PFSK-1 (cell line): ENCODE measurements at regions not wholly inside any gene's neighbourhood (a gene's known extent, or its start where the extent isn't known, plus 50 kb on each side); places are given as distances from the start of the nearest gene placed in this dataset.

Experiments
- FOXP2 ChIP-seq: optimal IDR thresholded peaks from 2 replicates; pipeline ENCODE3; 2011; ENCODE audit warnings: borderline replicate concordance, control low read depth, inconsistent platforms; ENCODE audit not compliant: insufficient read depth; ENCODE audit errors: extremely low read length, extremely low read depth
- POLR2AphosphoS5 ChIP-seq: IDR thresholded peaks from 2 replicates; pipeline ENCODE4 v1.6.1; 2012; ENCODE audit warnings: low read depth, mild to moderate bottlenecking, control low read depth, low read length, moderate library complexity
- REST ChIP-seq, 2 experiments: IDR thresholded peaks; 2 replicates each; pipeline versions ENCODE4 v1.6.1 to v1.8.0; 2011 to 2012; ENCODE audit warnings: low read depth in 2 of 2, low read length in 2 of 2, control low read depth in 1 of 2, inconsistent platforms in 1 of 2, mild to moderate bottlenecking in 1 of 2, moderate library complexity in 1 of 2; ENCODE audit not compliant: insufficient read depth in 1 of 2
- SIN3A ChIP-seq: IDR thresholded peaks from 2 replicates; pipeline ENCODE4 v1.6.1; 2012; ENCODE audit warnings: mild to moderate bottlenecking, low read length, moderate library complexity, borderline replicate concordance; ENCODE audit not compliant: insufficient read depth
- TAF1 ChIP-seq: IDR thresholded peaks from 2 replicates; pipeline ENCODE4 v1.6.1; 2012; ENCODE audit warnings: low read length, control low read depth, borderline replicate concordance; ENCODE audit not compliant: insufficient read depth

- TF ChIP-seq TAF1 = no peak
- TF ChIP-seq REST (IDR thresholded peaks at IDR 0.05; ENCODE audit: insufficient read depth in 1 of 2, low read depth in 2 of 2, low read length in 2 of 2) = no peak
- no peak for TF ChIP-seq POLR2AphosphoS5
- no peak for TF ChIP-seq FOXP2
- TF ChIP-seq SIN3A = no peak
These were observed 174.8 kb upstream of the NECTIN1 start for GRCh38 chr11:119903821-119904220.

DNA sequence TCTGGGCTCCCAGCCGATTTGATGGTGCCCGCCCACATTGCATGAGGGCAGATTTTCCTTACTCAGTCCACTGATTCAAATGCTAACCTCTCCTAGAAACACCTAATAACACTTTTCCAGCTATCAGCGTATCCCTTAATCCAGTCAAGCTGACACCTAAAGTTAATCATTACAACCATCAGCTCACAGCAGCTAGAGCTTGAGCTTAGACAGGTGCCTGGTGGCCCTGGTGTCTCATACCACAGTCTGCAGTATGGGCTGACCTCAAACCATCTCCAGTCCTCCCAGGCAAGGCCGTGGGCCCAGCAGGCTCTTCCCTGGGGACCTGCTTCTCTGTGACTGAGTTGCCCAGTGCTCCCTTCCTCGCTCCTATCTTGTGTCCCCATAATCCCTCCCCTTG is 174.4 kb upstream of the NECTIN1 start:
- TF ChIP-seq POLR2AphosphoS5 (no peak), SIN3A (no peak), REST (IDR thresholded peaks at IDR 0.05; ENCODE audit: insufficient read depth in 1 of 2, low read depth in 2 of 2, low read length in 2 of 2) (no peak), TAF1 (no peak), FOXP2 (no peak)

DNA sequence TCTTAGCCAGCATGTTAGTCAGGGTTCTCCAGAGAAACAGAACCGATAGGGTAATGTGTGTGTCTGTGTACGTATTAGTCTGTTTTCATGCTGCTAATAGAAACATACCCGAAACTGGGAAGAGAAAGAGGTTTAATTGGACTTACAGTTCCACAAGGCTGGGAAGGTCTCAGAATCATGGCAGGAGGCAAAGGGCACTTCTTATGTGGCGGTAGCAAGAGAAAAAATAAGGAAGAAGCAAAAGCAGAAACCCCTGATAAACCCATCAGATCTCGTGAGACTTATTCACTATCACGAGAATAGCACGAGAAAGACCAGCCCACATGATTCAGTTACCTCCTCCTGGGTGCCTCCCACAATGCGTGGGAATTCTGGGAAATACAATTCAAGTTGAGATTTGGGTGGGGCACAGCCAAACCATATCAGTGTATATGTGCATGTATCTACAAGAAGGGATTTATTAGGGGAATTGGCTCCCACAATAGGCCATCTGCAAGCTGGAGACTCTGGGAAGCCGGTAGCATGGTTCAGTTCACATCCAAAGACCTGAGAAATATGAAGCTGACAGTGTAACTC is 173.7 kb upstream of the NECTIN1 start:
- TF ChIP-seq REST (IDR thresholded peaks at IDR 0.05; ENCODE audit: insufficient read depth in 1 of 2, low read depth in 2 of 2, low read length in 2 of 2) = no peak
- no peak for TF ChIP-seq TAF1
- no peak for TF ChIP-seq POLR2AphosphoS5
- TF ChIP-seq SIN3A = no peak
- no peak for TF ChIP-seq FOXP2

DNA sequence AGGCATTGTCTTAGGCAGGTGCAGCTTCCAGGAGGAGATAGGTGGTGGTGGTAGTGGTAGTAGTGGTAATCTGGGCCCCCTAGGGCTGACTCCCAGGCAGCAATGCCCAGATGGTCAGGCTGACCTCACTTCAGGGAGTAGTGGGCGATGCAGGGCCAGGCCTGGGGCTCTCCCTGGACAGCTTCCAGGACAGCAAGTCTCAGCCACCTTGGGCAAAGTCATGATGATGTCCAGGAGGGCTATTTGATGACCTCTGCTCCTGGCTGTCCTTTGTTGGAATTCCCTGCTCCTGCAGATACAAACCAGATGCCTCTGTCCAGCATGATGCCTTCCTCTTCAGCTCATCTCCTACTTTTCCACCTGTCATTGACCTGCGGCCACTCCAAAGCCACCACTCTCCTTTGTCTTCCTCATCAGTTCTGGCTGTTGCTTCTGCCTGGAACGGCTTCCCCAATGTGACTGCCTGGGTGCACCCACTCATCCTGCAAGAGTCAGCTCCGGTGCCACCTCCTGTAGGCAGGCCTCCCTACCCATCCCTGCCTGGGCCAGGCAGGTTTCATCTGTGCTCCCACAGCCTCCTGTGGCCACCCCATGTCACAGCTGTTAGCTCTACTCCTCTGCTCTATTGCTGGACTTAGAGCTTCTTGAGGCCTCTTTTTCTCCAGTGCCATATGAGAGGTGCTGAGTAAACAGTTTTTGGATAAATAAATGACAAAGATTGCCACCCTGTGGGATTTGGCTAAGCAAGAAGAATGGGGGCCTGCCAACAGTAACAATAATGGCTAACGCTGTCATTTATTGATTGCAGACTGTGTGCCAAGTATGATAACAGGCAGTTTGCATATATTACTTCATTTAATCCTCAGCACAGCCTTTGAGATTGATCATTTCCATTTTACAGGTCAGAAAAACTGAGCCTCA is 172.9 kb upstream of the NECTIN1 start:
- TF ChIP-seq REST (IDR thresholded peaks at IDR 0.05; ENCODE audit: insufficient read depth in 1 of 2, low read depth in 2 of 2, low read length in 2 of 2) = peak in 1 of 2 experiments; percentile 45; a peak in 1 of 4 replicates
- no peak for TF ChIP-seq FOXP2

DNA sequence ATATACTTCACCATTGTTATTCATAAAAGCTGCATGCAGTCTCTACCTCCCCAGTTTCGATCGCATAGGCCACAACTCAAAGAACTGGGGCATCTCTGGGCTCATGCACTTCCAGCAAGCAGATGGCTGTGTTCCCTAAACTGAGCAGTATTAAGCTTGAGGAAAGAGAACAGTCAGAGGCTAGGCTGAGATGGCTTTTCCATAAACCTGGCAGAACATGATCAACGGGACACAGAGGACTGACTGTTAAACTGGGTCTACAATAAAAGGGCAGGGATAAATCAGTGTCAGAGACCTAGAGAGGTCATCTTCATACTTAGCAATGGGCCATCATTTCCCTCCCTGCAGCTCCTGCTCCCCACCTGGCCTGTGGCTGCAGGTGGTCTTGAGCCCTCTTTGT is 171.0 kb upstream of the NECTIN1 start:
- TF ChIP-seq REST (IDR thresholded peaks at IDR 0.05; ENCODE audit: insufficient read depth in 1 of 2, low read depth in 2 of 2, low read length in 2 of 2) (no peak), FOXP2 (no peak), TAF1 (no peak), SIN3A (no peak), POLR2AphosphoS5 (no peak)
